Body of pancreas (tissue), 4 donors: ENCODE measurements at regions not wholly inside any gene's neighbourhood (a gene's known extent, or its start where the extent isn't known, plus 50 kb on each side); places are given as distances from the start of the nearest gene placed in this dataset.

Source experiments
- POLR2A ChIP-seq, 3 donors: fragments of 450-650 bp; IDR thresholded peaks; one replicate each; pipeline ENCODE4 v1.6.1; 2016; ENCODE audit warnings: antibody characterized with exemption in 3 of 3, mild to moderate bottlenecking in 2 of 3
- TF ChIP-seq, protein P1 (sequence below), 7 experiments: fragments of 450-650 bp in 4 of 7; fragments of 200-600 bp in 3 of 7; sonication (generic) in 3 of 7; IDR thresholded peaks; one replicate each; pipeline ENCODE4 v1.5.1; 2016 to 2019; ENCODE audit warnings: antibody characterized with exemption in 7 of 7

DNA sequence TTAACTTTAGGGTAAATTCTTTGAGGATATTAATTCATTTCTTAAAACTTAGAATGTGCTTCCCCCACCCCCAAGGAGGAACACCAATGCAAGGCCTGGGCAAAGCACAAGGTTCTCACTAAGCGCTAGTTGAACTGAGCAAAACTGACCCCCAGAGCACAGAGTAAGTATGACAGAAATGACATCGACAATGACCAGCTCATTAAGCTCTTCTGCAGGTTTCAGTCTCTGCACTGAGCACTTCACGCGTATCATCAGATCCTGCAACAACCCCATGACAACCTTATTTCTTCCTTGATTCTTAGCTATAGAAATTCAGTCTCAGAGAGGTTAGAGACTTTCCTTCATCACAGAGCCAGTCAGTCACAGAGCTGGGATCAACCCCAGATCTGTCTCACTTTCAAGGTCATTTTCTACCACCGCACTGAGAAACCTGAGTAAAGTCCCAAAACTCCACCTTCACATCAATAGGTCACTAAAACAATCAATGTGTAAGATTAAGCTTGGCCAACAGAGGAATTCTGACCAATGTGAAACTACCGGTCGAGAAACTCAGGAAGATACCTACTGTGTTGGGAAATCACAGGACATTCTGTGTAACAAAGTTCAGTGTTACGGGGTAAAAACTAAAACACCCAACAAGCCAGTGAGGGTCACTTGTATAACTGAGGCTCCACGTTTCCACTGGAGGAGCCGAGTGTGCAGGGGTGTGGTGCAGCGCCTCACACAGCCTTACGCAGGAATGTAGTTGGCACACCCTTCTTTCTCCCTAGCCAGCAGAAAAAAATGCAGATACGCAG is 129.0 kb upstream of the FOXQ1 start:
- no peak for TF ChIP-seq POLR2A (IDR thresholded peaks at IDR 0.05)
- TF ChIP-seq, protein P1, sequence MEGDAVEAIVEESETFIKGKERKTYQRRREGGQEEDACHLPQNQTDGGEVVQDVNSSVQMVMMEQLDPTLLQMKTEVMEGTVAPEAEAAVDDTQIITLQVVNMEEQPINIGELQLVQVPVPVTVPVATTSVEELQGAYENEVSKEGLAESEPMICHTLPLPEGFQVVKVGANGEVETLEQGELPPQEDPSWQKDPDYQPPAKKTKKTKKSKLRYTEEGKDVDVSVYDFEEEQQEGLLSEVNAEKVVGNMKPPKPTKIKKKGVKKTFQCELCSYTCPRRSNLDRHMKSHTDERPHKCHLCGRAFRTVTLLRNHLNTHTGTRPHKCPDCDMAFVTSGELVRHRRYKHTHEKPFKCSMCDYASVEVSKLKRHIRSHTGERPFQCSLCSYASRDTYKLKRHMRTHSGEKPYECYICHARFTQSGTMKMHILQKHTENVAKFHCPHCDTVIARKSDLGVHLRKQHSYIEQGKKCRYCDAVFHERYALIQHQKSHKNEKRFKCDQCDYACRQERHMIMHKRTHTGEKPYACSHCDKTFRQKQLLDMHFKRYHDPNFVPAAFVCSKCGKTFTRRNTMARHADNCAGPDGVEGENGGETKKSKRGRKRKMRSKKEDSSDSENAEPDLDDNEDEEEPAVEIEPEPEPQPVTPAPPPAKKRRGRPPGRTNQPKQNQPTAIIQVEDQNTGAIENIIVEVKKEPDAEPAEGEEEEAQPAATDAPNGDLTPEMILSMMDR (IDR thresholded peaks at IDR 0.05): no peak
